ENCODE measurements at regions not wholly inside any gene's neighbourhood (a gene's known extent, or its start where the extent isn't known, plus 50 kb on each side); places are given as distances from the start of the nearest gene placed in this dataset.

GRCh38 chr4:176571206-176571605 lies 221.5 kb downstream of the VEGFC start:
- TF ChIP-seq CTCF (IDR thresholded peaks at IDR 0.05) (no peak), POLR2AphosphoS5 (IDR thresholded peaks at IDR 0.05; ENCODE audit: low read depth, low read length) (no peak), REST (IDR thresholded peaks at IDR 0.05; ENCODE audit: insufficient read depth in 1 of 2, low read depth in 2 of 2, low read length in 1 of 2) (no peak), SIN3A (IDR thresholded peaks at IDR 0.05; ENCODE audit: borderline replicate concordance, insufficient read depth, low read depth, low read length) (no peak)

Data from Panc1 (cell line).